ENCODE measurements at regions not wholly inside any gene's neighbourhood (a gene's known extent, or its start where the extent isn't known, plus 50 kb on each side); places are given as distances from the start of the nearest gene placed in this dataset.

GRCh38 chr6:170030821-170031471 is 259.9 kb downstream of the DLL1 start:
- no peak overlapping the region for H3K4me3 ChIP-seq (ENCODE audit: low read depth, low read length, poor library complexity, severe bottlenecking)
- CTCF ChIA-PET = no interaction called here
- BruUV-seq (replicated peaks) = no TSS peak
- no peak for DNase-seq (ENCODE audit: low spot score)
- intact Hi-C loops (cut with micrococcal nuclease; ENCODE audit: unreplicated experiment) = no loop called here
- no peaks in the 10 kb centered on the region for H3K4me1 ChIP-seq (ENCODE audit: insufficient read depth, low read length, poor library complexity, severe bottlenecking)
- H3K27me3 ChIP-seq (replicated peaks; ENCODE audit: insufficient read depth, low read depth, low read length, poor library complexity) = no peaks in the 10 kb centered on the region
- no peak for TF ChIP-seq CTCF (conservative IDR thresholded peaks at IDR 0.05; ENCODE audit: low read depth, low read length)
- no peak for TF ChIP-seq EZH2 (IDR thresholded peaks at IDR 0.05; ENCODE audit: borderline replicate concordance, low read depth, low read length, poor library complexity, severe bottlenecking)
- H3K36me3 ChIP-seq (ENCODE audit: insufficient read depth, low read length, poor library complexity, severe bottlenecking) = no peaks in the 10 kb centered on the region
- POLR2A ChIA-PET (ENCODE audit: low non-redundant PET) = no interaction called here
- no peak overlapping the region for H3K27ac ChIP-seq (ENCODE audit: low read depth, low read length, poor library complexity, severe bottlenecking)
- no peaks in the 10 kb centered on the region for H3K9me3 ChIP-seq (ENCODE audit: low read depth, low read length, poor library complexity, severe bottlenecking)

GRCh38 chr6:170030284-170030815 is 260.5 kb downstream of the DLL1 start:
- CTCF ChIA-PET = no interaction called here
- POLR2A ChIA-PET (ENCODE audit: low non-redundant PET) = no interaction called here

GRCh38 chr6:170029416-170030283 is 261.2 kb downstream of the DLL1 start:
- no peaks in the 10 kb centered on the region for H3K4me1 ChIP-seq (ENCODE audit: insufficient read depth, low read length, poor library complexity, severe bottlenecking)
- CTCF ChIA-PET = interaction anchor here (0.6 kb wide), 1 partner anchor 13 kb away, joined by 3 read pairs; no protein-coding TSS in a partner anchor
- H3K4me3 ChIP-seq (ENCODE audit: low read depth, low read length, poor library complexity, severe bottlenecking) = no peak overlapping the region
- intact Hi-C loops (cut with micrococcal nuclease; ENCODE audit: unreplicated experiment) = no loop called here
- TF ChIP-seq CTCF (conservative IDR thresholded peaks at IDR 0.05; ENCODE audit: low read depth, low read length) (no peak), EZH2 (IDR thresholded peaks at IDR 0.05; ENCODE audit: borderline replicate concordance, low read depth, low read length, poor library complexity, severe bottlenecking) (no peak)
- H3K9me3 ChIP-seq (ENCODE audit: low read depth, low read length, poor library complexity, severe bottlenecking) = no peaks in the 10 kb centered on the region
- no peak for DNase-seq (ENCODE audit: low spot score)
- no TSS peak for BruUV-seq (replicated peaks)
- H3K36me3 ChIP-seq (ENCODE audit: insufficient read depth, low read length, poor library complexity, severe bottlenecking) = no peaks in the 10 kb centered on the region
- POLR2A ChIA-PET (ENCODE audit: low non-redundant PET) = no interaction called here
- no peaks in the 10 kb centered on the region for H3K27me3 ChIP-seq (replicated peaks; ENCODE audit: insufficient read depth, low read depth, low read length, poor library complexity)
- no peak overlapping the region for H3K27ac ChIP-seq (ENCODE audit: low read depth, low read length, poor library complexity, severe bottlenecking)

More at GRCh38 chr6:170030284-170030815, 260.5 kb downstream of the DLL1 start:
- Histone ChIP-seq H3K36me3 (ENCODE audit: insufficient read depth, low read length, poor library complexity, severe bottlenecking) (no peaks in the 10 kb centered on the region), H3K4me1 (ENCODE audit: insufficient read depth, low read length, poor library complexity, severe bottlenecking) (no peaks in the 10 kb centered on the region), H3K27ac (ENCODE audit: low read depth, low read length, poor library complexity, severe bottlenecking) (no peak overlapping the region), H3K9me3 (ENCODE audit: low read depth, low read length, poor library complexity, severe bottlenecking) (no peaks in the 10 kb centered on the region), H3K27me3 (replicated peaks; ENCODE audit: insufficient read depth, low read depth, low read length, poor library complexity) (no peaks in the 10 kb centered on the region), H3K4me3 (ENCODE audit: low read depth, low read length, poor library complexity, severe bottlenecking) (no peak overlapping the region)
- no peak for TF ChIP-seq EZH2 (IDR thresholded peaks at IDR 0.05; ENCODE audit: borderline replicate concordance, low read depth, low read length, poor library complexity, severe bottlenecking)
- no peak for TF ChIP-seq CTCF (conservative IDR thresholded peaks at IDR 0.05; ENCODE audit: low read depth, low read length)
- BruUV-seq (replicated peaks) = no TSS peak
- DNase-seq (ENCODE audit: low spot score) = no peak
- intact Hi-C loops (cut with micrococcal nuclease; ENCODE audit: unreplicated experiment) = no loop called here
